ENCODE measurements at regions not wholly inside any gene's neighbourhood (a gene's known extent, or its start where the extent isn't known, plus 50 kb on each side); places are given as distances from the start of the nearest gene placed in this dataset.

- DNase-seq, result no peak
These were observed 78.2 kb upstream of the PAQR3 start for GRCh38 chr4:79017481-79017880.

- DNase-seq, result no peak
These were observed 77.6 kb upstream of the PAQR3 start for GRCh38 chr4:79016878-79017277.

- DNase-seq, result no peak
These were observed 76.2 kb upstream of the PAQR3 start for GRCh38 chr4:79015411-79015810.

GRCh38 chr4:79014230-79014629 lies 75.0 kb upstream of the PAQR3 start:
- no peak for DNase-seq

- DNase-seq, result no peak
These were observed 74.5 kb upstream of the PAQR3 start for GRCh38 chr4:79013756-79014155.

DNA sequence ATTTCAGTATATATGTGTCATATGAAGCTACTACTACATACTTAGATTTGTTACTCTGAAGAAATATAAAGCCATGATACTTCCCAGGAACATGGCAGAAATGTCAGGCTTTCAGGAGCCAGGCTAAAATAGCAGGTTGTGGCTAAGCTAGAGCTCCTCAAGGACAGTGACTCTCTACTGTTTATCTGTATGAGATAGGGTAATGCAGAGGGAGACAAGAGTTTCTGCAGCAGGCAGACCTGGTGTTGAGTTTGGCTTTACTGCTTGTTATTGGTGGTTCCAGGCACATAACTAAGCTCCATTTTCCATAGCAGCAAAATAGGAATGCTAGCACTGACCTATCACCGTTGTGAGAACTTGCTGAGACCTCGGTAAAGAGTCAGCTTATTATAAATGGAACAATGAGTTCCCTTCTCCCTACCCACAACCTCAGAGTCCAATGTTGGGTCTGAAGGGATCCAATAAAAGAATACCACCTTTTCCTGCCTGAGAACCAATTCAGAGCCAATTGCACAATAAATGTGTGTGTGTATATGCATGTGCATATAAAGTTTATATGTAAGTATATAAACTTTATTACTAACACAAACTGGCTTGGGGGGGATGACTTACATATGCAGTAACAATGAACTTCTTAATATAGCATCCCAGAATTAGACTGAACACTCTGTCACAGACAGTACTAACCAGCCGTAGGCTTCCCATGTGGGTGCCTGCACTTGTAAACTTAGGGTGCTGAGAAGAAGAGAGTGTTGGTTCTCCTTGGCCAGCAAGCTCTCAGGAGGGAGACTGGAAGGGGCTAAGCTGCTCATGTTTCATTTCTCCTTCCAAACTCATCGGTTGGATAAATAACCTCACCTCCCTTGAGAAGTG lies 51.9 kb upstream of the PAQR3 start:
- DNase-seq, result no peak

GRCh38 chr4:78989697-78990270 lies 50.5 kb upstream of the PAQR3 start:
- DNase-seq, result no peak

Data from NCI-H510A treated with DMSO at 0.1 percent for 48 hours (cell line).